DOHH2 (cell line): ENCODE measurements at regions not wholly inside any gene's neighbourhood (a gene's known extent, or its start where the extent isn't known, plus 50 kb on each side); places are given as distances from the start of the nearest gene placed in this dataset.

Source experiments
- H3F3A ChIP-seq: fragments of 200-600 bp; sonication (generic), shearing (Covaris generic); 2 replicates; pipeline ENCODE4 v1.6.0; 2016; ENCODE audit warnings: antibody characterized with exemption, mild to moderate bottlenecking; ENCODE audit not compliant: control insufficient read depth, insufficient read depth
- H3K27ac ChIP-seq: fragments of 200-600 bp; sonication (generic); 2 replicates; pipeline ENCODE4 v1.5.1; 2014; ENCODE audit warnings: low read depth, mild to moderate bottlenecking, low read length, moderate library complexity
- H3K27me3 ChIP-seq: fragments of 200-600 bp; sonication (generic); 2 replicates; pipeline ENCODE4 v1.6.1; 2014; ENCODE audit warnings: mild to moderate bottlenecking, low read length, mixed read lengths; ENCODE audit not compliant: control insufficient read depth
- H3K36me3 ChIP-seq: fragments of 200-600 bp; sonication (generic); 2 replicates; pipeline ENCODE4 v1.6.1; 2014; ENCODE audit warnings: mild to moderate bottlenecking, low read length, moderate library complexity, mixed read lengths; ENCODE audit not compliant: control insufficient read depth
- H3K4me1 ChIP-seq: fragments of 200-600 bp; sonication (generic); 2 replicates; pipeline ENCODE4 v1.6.1; 2014; ENCODE audit warnings: mild to moderate bottlenecking, low read length, mixed read lengths; ENCODE audit not compliant: control insufficient read depth
- H3K4me2 ChIP-seq: fragments of 200-600 bp; sonication (generic); 2 replicates; pipeline ENCODE4 v1.6.0; 2014; ENCODE audit warnings: mild to moderate bottlenecking, low read length, moderate library complexity
- H3K4me3 ChIP-seq: fragments of 200-600 bp; sonication (generic); 2 replicates; pipeline ENCODE4 v1.5.1; 2014; ENCODE audit warnings: mild to moderate bottlenecking, low read length, mixed read lengths
- H3K79me2 ChIP-seq: fragments of 200-600 bp; sonication (generic); 2 replicates; pipeline ENCODE4 v1.6.1; 2014; ENCODE audit warnings: mild to moderate bottlenecking, low read length, mixed read lengths; ENCODE audit not compliant: control insufficient read depth
- H3K9me2 ChIP-seq: fragments of 200-600 bp; sonication (generic); replicated peaks from 2 replicates; pipeline ENCODE4 v1.6.1; 2014; ENCODE audit warnings: mild to moderate bottlenecking, low read length, mixed read lengths; ENCODE audit not compliant: control insufficient read depth
- H3K9me3 ChIP-seq: fragments of 200-600 bp; sonication (generic); 2 replicates; pipeline ENCODE4 v1.6.1; 2014; ENCODE audit warnings: antibody characterized with exemption, low read length, mixed read lengths; ENCODE audit not compliant: control insufficient read depth, insufficient read depth
- H4K20me1 ChIP-seq: fragments of 200-600 bp; sonication (generic); 2 replicates; pipeline ENCODE4 v1.6.0; 2014; ENCODE audit warnings: low read depth, mild to moderate bottlenecking, antibody characterized with exemption, low read length, moderate library complexity; ENCODE audit not compliant: control insufficient read depth, insufficient read depth
- CTCF ChIP-seq: fragments of 200-600 bp; sonication (generic); IDR thresholded peaks from one replicate; pipeline ENCODE4 v1.5.1; 2014; ENCODE audit warnings: antibody characterized with exemption, mild to moderate bottlenecking, low read depth, low read length; ENCODE audit not compliant: poor library complexity, severe bottlenecking
- EZH2phosphoT487 ChIP-seq: fragments of 200-600 bp; sonication (generic); IDR thresholded peaks from 2 replicates; pipeline ENCODE4 v1.6.1; 2017; ENCODE audit warnings: borderline replicate concordance, mild to moderate bottlenecking, antibody characterized with exemption, low read length, moderate library complexity, mixed read lengths

- Histone ChIP-seq H3K36me3 (no peaks in the 10 kb centered on the region), H3K4me2 (no peak overlapping the region), H3K4me3 (no peak overlapping the region), H3K27me3 (no peaks in the 10 kb centered on the region), H3K9me2 (no peaks in the 10 kb centered on the region), H3K79me2 (no peaks in the 10 kb centered on the region), H3K9me3 (no peaks in the 10 kb centered on the region), H3K4me1 (no peaks in the 10 kb centered on the region), H3F3A (no peaks in the 10 kb centered on the region), H3K27ac (no peak overlapping the region), H4K20me1 (no peaks in the 10 kb centered on the region)
- TF ChIP-seq CTCF, result no peak
- no peak for TF ChIP-seq EZH2phosphoT487
Measured at GRCh38 chr10:130416334-130417150, 280.4 kb downstream of the GLRX3 start.

GRCh38 chr10:130418731-130419130 lies 282.5 kb downstream of the GLRX3 start:
- Histone ChIP-seq H3K9me2 (no peaks in the 10 kb centered on the region), H3K36me3 (no peaks in the 10 kb centered on the region), H3K27ac (no peak overlapping the region), H3K4me2 (no peak overlapping the region), H3K79me2 (no peaks in the 10 kb centered on the region), H3K4me1 (no peaks in the 10 kb centered on the region), H4K20me1 (no peaks in the 10 kb centered on the region), H3K4me3 (no peak overlapping the region), H3K9me3 (no peaks in the 10 kb centered on the region), H3K27me3 (no peaks in the 10 kb centered on the region), H3F3A (no peaks in the 10 kb centered on the region)
- TF ChIP-seq CTCF, result no peak
- TF ChIP-seq EZH2phosphoT487, result no peak

DNA sequence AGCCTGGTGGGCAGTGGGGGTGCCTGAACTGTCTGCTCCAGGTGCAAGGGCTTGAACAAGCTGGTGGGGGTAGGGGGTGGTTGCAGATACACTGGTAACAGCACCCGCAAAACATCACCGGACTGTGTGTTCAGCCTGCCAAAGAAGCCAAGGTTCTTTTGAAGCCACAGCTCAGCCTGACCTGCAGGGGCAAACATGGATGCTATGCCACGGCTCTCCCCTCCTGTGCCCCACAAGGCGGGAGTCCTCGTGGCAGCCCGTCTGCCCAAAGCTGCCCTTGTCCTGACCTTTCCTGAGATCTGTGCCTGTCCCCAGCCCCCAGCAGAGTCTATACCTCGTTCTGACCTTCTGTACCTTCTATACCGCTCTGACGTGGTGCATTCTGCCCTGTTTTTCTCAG lies 285.7 kb downstream of the GLRX3 start:
- TF ChIP-seq EZH2phosphoT487 (no peak), CTCF (no peak)
- no peaks in the 10 kb centered on the region for H3K79me2 ChIP-seq
- no peaks in the 10 kb centered on the region for H4K20me1 ChIP-seq
- H3K9me3 ChIP-seq, result no peaks in the 10 kb centered on the region
- no peaks in the 10 kb centered on the region for H3K27me3 ChIP-seq
- H3K4me1 ChIP-seq, result no peaks in the 10 kb centered on the region
- no peak overlapping the region for H3K27ac ChIP-seq
- H3K9me2 ChIP-seq, result no peaks in the 10 kb centered on the region
- H3K4me2 ChIP-seq, result no peak overlapping the region
- no peak overlapping the region for H3K4me3 ChIP-seq
- H3F3A ChIP-seq, result no peaks in the 10 kb centered on the region
- H3K36me3 ChIP-seq, result no peaks in the 10 kb centered on the region
